IMR-90 (cell line): ENCODE measurements at regions not wholly inside any gene's neighbourhood (a gene's known extent, or its start where the extent isn't known, plus 50 kb on each side); places are given as distances from the start of the nearest gene placed in this dataset.
A peak's percentile ranks its signal among the peaks of the same experiment; 100 is the strongest.

ENCODE experiments used
- ATAC-seq: fragments of 200-7000 bp; cut with Tn5 transposase; 2 replicates; pipeline ENCODE4 v1.9.1; 2020; ENCODE audit warnings: low read depth, mild to moderate bottlenecking, moderate library complexity
- BruUV-seq: library from RNA; stranded (reverse); fragments of 400-500 nt; replicated peaks from 2 replicates; lab custom pipeline; 2021; lab: Mats Ljungman, UMichigan
- CTCF ChIA-PET: fragments of 300-600 bp; formaldehyde crosslinking; extraction: SDS; loops from one replicate; lab custom pipeline; 2021; ENCODE audit warnings: antibody characterized with exemption; lab: Yijun Ruan, JAX
- POLR2A ChIA-PET: fragments of 300-600 bp; sonication (Branson Sonifier 250); formaldehyde crosslinking; loops from one replicate; lab custom pipeline; 2022; ENCODE audit warnings: antibody characterized with exemption; ENCODE audit not compliant: unreplicated experiment; lab: Charles Lee
- DNase-seq: peaks from one replicate; pipeline ENCODE4 v3.0.0; 2013
- H2AFZ ChIP-seq: replicated peaks from 2 replicates; pipeline ENCODE3; 2013; ENCODE audit warnings: low read length, mild to moderate bottlenecking; ENCODE audit not compliant: poor library complexity
- H2AK5ac ChIP-seq: 2 replicates; pipeline ENCODE4 v1.6.1; 2013; ENCODE audit warnings: low read depth, low read length, inconsistent platforms
- H2AK9ac ChIP-seq: replicated peaks from 2 replicates; pipeline ENCODE3; 2013; ENCODE audit warnings: mild to moderate bottlenecking, low read depth, low read length, moderate library complexity; ENCODE audit not compliant: poor library complexity
- H2BK120ac ChIP-seq: 2 replicates; pipeline ENCODE4 v1.6.1; 2013; ENCODE audit warnings: low read depth, low read length, inconsistent platforms
- H2BK15ac ChIP-seq: 3 replicates; pipeline ENCODE4 v1.6.1; 2013; ENCODE audit warnings: low read depth, low read length, inconsistent platforms
- H2BK20ac ChIP-seq: 2 replicates; pipeline ENCODE4 v1.6.1; 2013; ENCODE audit warnings: low read depth, mild to moderate bottlenecking, inconsistent platforms, low read length, moderate library complexity
- H2BK5ac ChIP-seq: 2 replicates; pipeline ENCODE4 v1.6.1; 2013; ENCODE audit warnings: mild to moderate bottlenecking, low read depth, low read length, inconsistent platforms; ENCODE audit not compliant: poor library complexity, severe bottlenecking
- H3K14ac ChIP-seq: replicated peaks from 2 replicates; pipeline ENCODE4 v1.6.1; 2013; ENCODE audit warnings: low read depth, low read length, inconsistent platforms
- H3K18ac ChIP-seq: 2 replicates; pipeline ENCODE4 v1.6.1; 2013; ENCODE audit warnings: low read depth, low read length, control low read depth
- H3K23ac ChIP-seq: 2 replicates; pipeline ENCODE4 v1.6.1; 2013; ENCODE audit warnings: low read depth, low read length, inconsistent platforms
- H3K27ac ChIP-seq: 2 replicates; pipeline ENCODE4 v1.5.1; 2013; ENCODE audit warnings: mild to moderate bottlenecking, control low read depth, low read length; ENCODE audit not compliant: insufficient read depth
- H3K27me3 ChIP-seq: 2 replicates; pipeline ENCODE4 v1.6.1; 2013; ENCODE audit warnings: low read length; ENCODE audit not compliant: control insufficient read depth, insufficient read depth
- H3K36me3 ChIP-seq: 2 replicates; pipeline ENCODE4 v1.6.1; 2013; ENCODE audit warnings: low read length, mixed read lengths; ENCODE audit not compliant: control insufficient read depth, insufficient read depth
- H3K4ac ChIP-seq: 2 replicates; pipeline ENCODE4 v1.6.1; 2013; ENCODE audit warnings: low read depth, low read length, inconsistent platforms
- H3K4me1 ChIP-seq: 2 replicates; pipeline ENCODE4 v1.6.1; 2013; ENCODE audit warnings: low read length, mixed read lengths; ENCODE audit not compliant: control insufficient read depth, insufficient read depth
- H3K4me2 ChIP-seq: 2 replicates; pipeline ENCODE4 v1.6.1; 2013; ENCODE audit warnings: low read depth, mild to moderate bottlenecking, control low read depth, low read length, moderate library complexity
- H3K4me3 ChIP-seq: 2 replicates; pipeline ENCODE4 v1.5.1; 2013; ENCODE audit warnings: low read depth, mild to moderate bottlenecking, control low read depth, low read length, moderate library complexity; ENCODE audit not compliant: insufficient read depth
- H3K56ac ChIP-seq: 2 replicates; pipeline ENCODE4 v1.6.1; 2013; ENCODE audit warnings: low read length, inconsistent platforms; ENCODE audit not compliant: insufficient read depth; ENCODE audit errors: extremely low read depth
- H3K79me1 ChIP-seq, 2 experiments: 2 replicates each; pipeline ENCODE4 v1.6.1; 2013; ENCODE audit warnings: low read length in 2 of 2, inconsistent platforms in 1 of 2, low read depth in 1 of 2
- H3K9ac ChIP-seq: 2 replicates; pipeline ENCODE4 v1.6.1; 2013; ENCODE audit warnings: low read depth, low read length, control low read depth
- H3K9me1 ChIP-seq: 2 replicates; pipeline ENCODE4 v1.6.1; 2013; ENCODE audit warnings: low read length, inconsistent platforms; ENCODE audit not compliant: insufficient read depth
- H3K9me3 ChIP-seq: 2 replicates; pipeline ENCODE4 v1.6.1; 2013; ENCODE audit warnings: low read length; ENCODE audit not compliant: control insufficient read depth, insufficient read depth
- H4K20me1 ChIP-seq: 2 replicates; pipeline ENCODE4 v1.6.1; 2013; ENCODE audit warnings: low read length, inconsistent platforms; ENCODE audit not compliant: insufficient read depth
- H4K5ac ChIP-seq: 2 replicates; pipeline ENCODE4 v1.6.1; 2013; ENCODE audit warnings: mild to moderate bottlenecking, low read depth, low read length, control low read depth
- H4K8ac ChIP-seq, 2 experiments: 2 replicates each; pipeline ENCODE4 v1.6.1; 2013; ENCODE audit warnings: low read depth in 2 of 2, low read length in 2 of 2, control low read depth in 1 of 2, inconsistent platforms in 1 of 2
- H4K91ac ChIP-seq: 2 replicates; pipeline ENCODE4 v1.6.1; 2013; ENCODE audit warnings: low read depth, low read length, inconsistent platforms; ENCODE audit not compliant: insufficient read depth
- BHLHE40 ChIP-seq: fragments of 150-350 bp; IDR thresholded peaks from 2 replicates; pipeline ENCODE4 v1.6.1; 2016; ENCODE audit warnings: mild to moderate bottlenecking, low read depth, low read length
- CHD1 ChIP-seq: IDR thresholded peaks from 2 replicates; pipeline ENCODE4 v1.6.1; 2012; ENCODE audit warnings: low read depth, low read length, improper control_type of control experiment
- FOS ChIP-seq: fragments of 150-350 bp; IDR thresholded peaks from 2 replicates; pipeline ENCODE4 v1.6.1; 2016; ENCODE audit warnings: low read depth, low read length
- MAZ ChIP-seq: IDR thresholded peaks from 2 replicates; pipeline ENCODE4 v1.6.1; 2012; ENCODE audit warnings: low read depth, mild to moderate bottlenecking, low read length, improper control_type of control experiment, moderate library complexity, borderline replicate concordance
- MXI1 ChIP-seq: IDR thresholded peaks from 2 replicates; pipeline ENCODE4 v1.6.1; 2012; ENCODE audit warnings: low read depth, mild to moderate bottlenecking, low read length, moderate library complexity, borderline replicate concordance
- NFE2L2 ChIP-seq: fragments of 150-350 bp; IDR thresholded peaks from 2 replicates; pipeline ENCODE4 v1.6.1; 2016; ENCODE audit warnings: low read depth, mild to moderate bottlenecking, low read length
- POLR2A ChIP-seq: IDR thresholded peaks from 2 replicates; pipeline ENCODE4 v1.6.1; 2012; ENCODE audit warnings: mild to moderate bottlenecking, low read depth, low read length
- RAD21 ChIP-seq: IDR thresholded peaks from 2 replicates; pipeline ENCODE4 v1.6.1; 2012; ENCODE audit warnings: low read length, improper control_type of control experiment
- RFX5 ChIP-seq: IDR thresholded peaks from 2 replicates; pipeline ENCODE4 v1.8.0; 2012; ENCODE audit warnings: low read depth, mild to moderate bottlenecking, low read length, moderate library complexity
- WGBS, 2 experiments: methylation state at CpG; one replicate each; pipeline versions ENCODE4 v1.1.5 to v1.1.7; 2013; ENCODE audit warnings: missing lambda C conversion rate in 2 of 2; ENCODE audit not compliant: insufficient read length in 1 of 2; ENCODE audit errors: extremely low coverage in 2 of 2; 5-methylcytosine and 5-hydroxymethylcytosine counted together
- dilution Hi-C: fragments of 300-500 bp; cut with HindIII; formaldehyde crosslinking; loops from one replicate; pipeline ENCODE4 v1.14.3; 2018; ENCODE audit warnings: low sequenced_read_pairs; ENCODE audit not compliant: unreplicated experiment
- in situ Hi-C: fragments of 300-500 bp; cut with MboI; formaldehyde crosslinking; loops from 3 replicates; pipeline ENCODE4 v1.14.3; 2019; ENCODE audit warnings: low sequenced_read_pairs, inconsistent platforms, mixed read lengths
- intact Hi-C: fragments of 100-400 bp; cut with micrococcal nuclease; formaldehyde crosslinking; loops from 2 replicates; pipeline ENCODE4 v1.10.0; 2022

GRCh38 chr12:105705235-105705634 is 374.7 kb downstream of the C12orf75 start:
- Histone ChIP-seq H2BK20ac (no peak overlapping the region), H4K8ac (no peak overlapping the region), H2AFZ (no peak overlapping the region), H3K56ac (no peak overlapping the region), H2BK15ac (peak overlapping the region; percentile 55; the same call in 1 of the 3 replicates), H4K91ac (no peak overlapping the region; the same call in 1 of the 2 replicates), H3K9ac (no peak overlapping the region), H3K9me3 (no peaks in the 10 kb centered on the region), H2BK5ac (no peak overlapping the region), H3K4me3 (no peak overlapping the region), H2AK9ac (no peak overlapping the region), H3K27ac (no peak overlapping the region), H4K5ac (no peak overlapping the region), H3K4me2 (no peak overlapping the region), H3K14ac (no peak overlapping the region), H3K9me1 (peaks cover 10% of the 10 kb centered on the region), H3K36me3 (no peaks in the 10 kb centered on the region), H3K4ac (no peak overlapping the region), H3K4me1 (peaks cover 5% of the 10 kb centered on the region; the same call in 1 of the 2 replicates), H3K23ac (no peak overlapping the region), H3K18ac (no peak overlapping the region), H4K20me1 (no peaks in the 10 kb centered on the region; the same call in 1 of the 2 replicates), H2AK5ac (no peak overlapping the region), H2BK120ac (no peak overlapping the region), H3K79me1 (no peaks in the 10 kb centered on the region), H3K27me3 (peaks cover 6% of the 10 kb centered on the region)
- TF ChIP-seq MAZ (no peak), RFX5 (no peak), POLR2A (no peak), CHD1 (no peak), FOS (no peak), BHLHE40 (no peak), RAD21 (no peak), MXI1 (no peak), NFE2L2 (no peak)
- in situ Hi-C loops (loop anchor here (5.0 kb wide), 1 partner anchor 427 kb away; no protein-coding TSS in a partner anchor), dilution Hi-C loops (no loop called here), intact Hi-C loops (loop anchor here (1.0 to 10.0 kb wide), 4 partner anchors 284 to 519 kb away; no protein-coding TSS in a partner anchor)
- no peak for ATAC-seq
- ChIA-PET POLR2A (no interaction called here), CTCF (interaction anchor here (0.6 kb wide), 1 partner anchor 12 kb away, joined by 3 read pairs; no protein-coding TSS in a partner anchor)
- WGBS, 2 experiments = 86% methylated on average over 3 of the region's 8 CpGs; no CpG with 5 or more reads in 1 of the 2 experiments
- BruUV-seq = no TSS peak
- DNase-seq = no peak
